GM12878 (cell line): ENCODE measurements at regions not wholly inside any gene's neighbourhood (a gene's known extent, or its start where the extent isn't known, plus 50 kb on each side); places are given as distances from the start of the nearest gene placed in this dataset.

Experiments used
- ATAC-seq: fragments of 200-7000 bp; cut with Tn5 transposase; 3 replicates; pipeline ENCODE4 v1.9.1; 2020; ENCODE audit warnings: mild to moderate bottlenecking, moderate library complexity
- BruUV-seq: library from RNA; stranded (reverse); fragments of 400-500 nt; replicated peaks from 2 replicates; lab custom pipeline; 2021; lab: Mats Ljungman, UMichigan
- CTCF ChIA-PET: fragments of 300-600 bp; sonication (Branson Sonifier 250); formaldehyde crosslinking; extraction: SDS; loops from one replicate; lab custom pipeline; 2021; ENCODE audit warnings: inconsistent platforms; lab: Yijun Ruan, JAX
- POLR2A ChIA-PET: fragments of 350-600 bp; formaldehyde crosslinking; extraction: SDS; loops from one replicate; lab custom pipeline; 2021; ENCODE audit warnings: inconsistent platforms; lab: Charles Lee
- RAD21 ChIA-PET: fragments of 300-600 bp; sonication (Branson Sonifier 250); formaldehyde crosslinking; loops from one replicate; lab custom pipeline; 2023; ENCODE audit warnings: antibody characterized with exemption; ENCODE audit not compliant: unreplicated experiment; lab: Charles Lee
- SMC1A ChIA-PET: fragments of 300-600 bp; sonication (Branson Sonifier 250); formaldehyde crosslinking; loops from one replicate; lab custom pipeline; 2023; ENCODE audit not compliant: unreplicated experiment, uncharacterized antibody; lab: Charles Lee
- DNase-seq: peaks from one replicate; pipeline ENCODE4 v3.0.0-alpha.2; 2011; ENCODE audit warnings: low read depth, low spot score
- FAIRE-seq: peaks from 3 replicates; lab custom pipeline; 2011; peaks lifted over from hg19 to GRCh38; lab: Jason Lieb, UNC
- H2AFZ ChIP-seq: 2 replicates; pipeline ENCODE4 v1.6.0; 2011; ENCODE audit warnings: low read depth, low read length, control low read depth; ENCODE audit not compliant: control insufficient read depth
- H3K27ac ChIP-seq: 2 replicates; pipeline ENCODE4 v1.5.1; 2011; ENCODE audit warnings: control low read depth; ENCODE audit not compliant: control insufficient read depth, insufficient read depth
- H3K27me3 ChIP-seq, 2 experiments: replicated peaks in 1 of 2; 2 replicates each; pipeline versions ENCODE4 v1.6.0 to v1.6.1; 2011; ENCODE audit warnings: low read length in 1 of 2; ENCODE audit not compliant: control insufficient read depth in 2 of 2, insufficient read depth in 2 of 2
- H3K36me3 ChIP-seq, 2 experiments: 2 replicates each; pipeline ENCODE4 v1.5.1; 2011; ENCODE audit warnings: low read length in 1 of 2; ENCODE audit not compliant: control insufficient read depth in 2 of 2, insufficient read depth in 2 of 2
- H3K4me1 ChIP-seq: 2 replicates; pipeline ENCODE4 v1.6.1; 2011; ENCODE audit warnings: mild to moderate bottlenecking, low read length, moderate library complexity, mixed read lengths; ENCODE audit not compliant: control insufficient read depth, insufficient read depth
- H3K4me2 ChIP-seq: 2 replicates; pipeline ENCODE4 v1.6.0; 2011; ENCODE audit warnings: control low read depth; ENCODE audit not compliant: control insufficient read depth, insufficient read depth
- H3K4me3 ChIP-seq: fragments of 200-600 bp; sonication (generic); 2 replicates; pipeline ENCODE4 v1.5.1; 2016
- H3K79me2 ChIP-seq: 2 replicates; pipeline ENCODE4 v1.6.0; 2011; ENCODE audit warnings: low read length; ENCODE audit not compliant: control insufficient read depth, insufficient read depth
- H3K9ac ChIP-seq: 2 replicates; pipeline ENCODE4 v1.8.0; 2011; ENCODE audit warnings: low read length, control low read depth, mixed read lengths; ENCODE audit not compliant: control insufficient read depth, insufficient read depth
- H3K9me3 ChIP-seq: replicated peaks from 3 replicates; pipeline ENCODE4 v1.5.1; 2011; ENCODE audit warnings: mild to moderate bottlenecking, low read length; ENCODE audit not compliant: control insufficient read depth, insufficient read depth
- H4K20me1 ChIP-seq: 2 replicates; pipeline ENCODE4 v1.6.0; 2011; ENCODE audit not compliant: control insufficient read depth, insufficient read depth
- CHD4 ChIP-seq: fragments of 200-600 bp; sonication (generic); IDR thresholded peaks from 2 replicates; pipeline ENCODE4 v1.6.1; 2016; ENCODE audit warnings: mild to moderate bottlenecking
- EGR1 ChIP-seq, 2 experiments: IDR thresholded peaks; 1 replicate in 1 of 2; 2 replicates in 1 of 2; pipeline ENCODE4 v1.6.1; 2011 to 2012; ENCODE audit warnings: low read depth in 2 of 2, low read length in 2 of 2, borderline replicate concordance in 1 of 2, mild to moderate bottlenecking in 1 of 2, moderate library complexity in 1 of 2
- ETV6 ChIP-seq, 2 experiments: fragments of 450-650 bp in 1 of 2; IDR thresholded peaks in 1 of 2; conservative IDR thresholded peaks in 1 of 2; 2 replicates each; pipeline ENCODE4 v1.6.1; 2014; ENCODE audit warnings: antibody characterized with exemption in 1 of 2, borderline replicate concordance in 1 of 2, low read depth in 1 of 2, mild to moderate bottlenecking in 1 of 2, moderate library complexity in 1 of 2
- HDAC6 ChIP-seq: fragments of 200-600 bp; sonication (generic); IDR thresholded peaks from one replicate; pipeline ENCODE4 v1.8.0; 2017; ENCODE audit warnings: antibody characterized with exemption; ENCODE audit not compliant: unreplicated experiment
- LARP7 ChIP-seq: fragments of 450-650 bp; IDR thresholded peaks from 2 replicates; pipeline ENCODE4 v1.6.1; 2017; ENCODE audit warnings: mild to moderate bottlenecking
- MEF2A ChIP-seq: IDR thresholded peaks from 2 replicates; pipeline ENCODE4 v1.6.1; 2011; ENCODE audit warnings: low read depth, mild to moderate bottlenecking, low read length, moderate library complexity; ENCODE audit not compliant: insufficient read depth
- MXI1 ChIP-seq: fragments of 150-350 bp; IDR thresholded peaks from 2 replicates; pipeline ENCODE4 v1.6.1; 2011; ENCODE audit warnings: low read depth, mild to moderate bottlenecking, inconsistent platforms, low read length, improper control_type of control experiment
- REST ChIP-seq: IDR thresholded peaks from 2 replicates; pipeline ENCODE4 v1.6.1; 2012; ENCODE audit warnings: mild to moderate bottlenecking, low read depth, low read length
- SMAD5 ChIP-seq: IDR thresholded peaks from 2 replicates; pipeline ENCODE4 v1.6.1; 2016; ENCODE audit warnings: antibody characterized with exemption, low read depth
- SMC3 ChIP-seq: IDR thresholded peaks from 2 replicates; pipeline ENCODE4 v1.6.1; 2011; ENCODE audit warnings: low read length, improper control_type of control experiment, borderline replicate concordance
- TCF12 ChIP-seq: IDR thresholded peaks from 2 replicates; pipeline ENCODE4 v1.6.1; 2011; ENCODE audit warnings: low read depth, mild to moderate bottlenecking, low read length
- ZNF622 ChIP-seq: fragments of 450-650 bp; IDR thresholded peaks from 2 replicates; pipeline ENCODE4 v1.6.1; 2017; ENCODE audit warnings: mild to moderate bottlenecking, inconsistent platforms
- WGBS: methylation state at CpG from one replicate; pipeline ENCODE4 v1.1.6; 2016; ENCODE audit warnings: low lambda C conversion rate; ENCODE audit not compliant: insufficient replicate concordance, insufficient coverage; ENCODE audit errors: missing lambda C conversion rate; 5-methylcytosine and 5-hydroxymethylcytosine counted together
- in situ Hi-C: fragments of 300-500 bp; cut with MboI; formaldehyde crosslinking; loops from 9 replicates; pipeline ENCODE4 v1.14.3; 2018; ENCODE audit warnings: mixed read lengths
- intact Hi-C: fragments of 100-400 bp; cut with micrococcal nuclease; formaldehyde crosslinking; loops from one replicate; pipeline ENCODE4 v1.14.2; 2022; ENCODE audit not compliant: unreplicated experiment
- TF ChIP-seq, protein P1 (sequence below): fragments of 450-650 bp; IDR thresholded peaks from 2 replicates; pipeline ENCODE4 v1.6.1; 2018; ENCODE audit warnings: mild to moderate bottlenecking, low read depth, moderate library complexity; ENCODE audit not compliant: partially characterized antibody
- TF ChIP-seq, protein P2 (sequence below): IDR thresholded peaks from 2 replicates; pipeline ENCODE4 v1.6.1; 2011; ENCODE audit warnings: mild to moderate bottlenecking, low read depth, low read length, moderate library complexity; ENCODE audit not compliant: insufficient replicate concordance

DNA sequence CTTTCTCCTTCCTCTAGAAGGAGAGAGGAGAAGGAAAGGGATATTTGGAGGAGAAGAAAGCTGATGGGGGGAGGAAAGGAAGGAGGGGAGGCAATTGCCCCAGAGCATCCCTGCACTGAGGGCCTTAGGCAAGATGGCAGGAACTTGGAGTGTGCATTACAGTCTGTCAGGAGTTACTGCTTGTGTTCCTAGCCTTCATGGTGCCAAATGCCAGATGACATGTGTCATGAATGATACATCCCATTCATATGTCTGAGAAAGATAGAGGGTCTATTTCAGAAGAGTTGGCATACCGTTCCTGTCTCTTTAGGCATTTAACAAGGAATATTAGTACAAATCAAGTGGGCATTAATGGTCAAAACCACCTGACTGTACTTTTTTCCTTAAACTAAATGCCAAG lies 232.1 kb upstream of the NT5C1B start:
- ATAC-seq (no peak), DNase-seq (no peak), FAIRE-seq (no peak)
- CTCF ChIA-PET = no interaction called here
- no peak for TF ChIP-seq TCF12
- no peak for TF ChIP-seq ETV6 (conservative IDR thresholded peaks at IDR 0.05 in 1 of 2, IDR thresholded peaks at IDR 0.05 in 1 of 2; ENCODE audit: borderline replicate concordance in 1 of 2, low read depth in 1 of 2)
- no peak for TF ChIP-seq REST
- no peak for TF ChIP-seq MEF2A
- TF ChIP-seq MXI1 = no peak
- TF ChIP-seq LARP7 = no peak
- TF ChIP-seq HDAC6 = no peak
- no peak for TF ChIP-seq SMAD5
- TF ChIP-seq, protein P1, sequence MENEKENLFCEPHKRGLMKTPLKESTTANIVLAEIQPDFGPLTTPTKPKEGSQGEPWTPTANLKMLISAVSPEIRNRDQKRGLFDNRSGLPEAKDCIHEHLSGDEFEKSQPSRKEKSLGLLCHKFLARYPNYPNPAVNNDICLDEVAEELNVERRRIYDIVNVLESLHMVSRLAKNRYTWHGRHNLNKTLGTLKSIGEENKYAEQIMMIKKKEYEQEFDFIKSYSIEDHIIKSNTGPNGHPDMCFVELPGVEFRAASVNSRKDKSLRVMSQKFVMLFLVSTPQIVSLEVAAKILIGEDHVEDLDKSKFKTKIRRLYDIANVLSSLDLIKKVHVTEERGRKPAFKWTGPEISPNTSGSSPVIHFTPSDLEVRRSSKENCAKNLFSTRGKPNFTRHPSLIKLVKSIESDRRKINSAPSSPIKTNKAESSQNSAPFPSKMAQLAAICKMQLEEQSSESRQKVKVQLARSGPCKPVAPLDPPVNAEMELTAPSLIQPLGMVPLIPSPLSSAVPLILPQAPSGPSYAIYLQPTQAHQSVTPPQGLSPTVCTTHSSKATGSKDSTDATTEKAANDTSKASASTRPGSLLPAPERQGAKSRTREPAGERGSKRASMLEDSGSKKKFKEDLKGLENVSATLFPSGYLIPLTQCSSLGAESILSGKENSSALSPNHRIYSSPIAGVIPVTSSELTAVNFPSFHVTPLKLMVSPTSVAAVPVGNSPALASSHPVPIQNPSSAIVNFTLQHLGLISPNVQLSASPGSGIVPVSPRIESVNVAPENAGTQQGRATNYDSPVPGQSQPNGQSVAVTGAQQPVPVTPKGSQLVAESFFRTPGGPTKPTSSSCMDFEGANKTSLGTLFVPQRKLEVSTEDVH = no peak
- TF ChIP-seq, protein P2, sequence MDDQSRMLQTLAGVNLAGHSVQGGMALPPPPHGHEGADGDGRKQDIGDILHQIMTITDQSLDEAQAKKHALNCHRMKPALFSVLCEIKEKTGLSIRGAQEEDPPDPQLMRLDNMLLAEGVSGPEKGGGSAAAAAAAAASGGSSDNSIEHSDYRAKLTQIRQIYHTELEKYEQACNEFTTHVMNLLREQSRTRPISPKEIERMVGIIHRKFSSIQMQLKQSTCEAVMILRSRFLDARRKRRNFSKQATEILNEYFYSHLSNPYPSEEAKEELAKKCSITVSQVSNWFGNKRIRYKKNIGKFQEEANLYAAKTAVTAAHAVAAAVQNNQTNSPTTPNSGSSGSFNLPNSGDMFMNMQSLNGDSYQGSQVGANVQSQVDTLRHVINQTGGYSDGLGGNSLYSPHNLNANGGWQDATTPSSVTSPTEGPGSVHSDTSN = no peak
- TF ChIP-seq EGR1 (IDR thresholded peaks at IDR 0.05; ENCODE audit: borderline replicate concordance in 1 of 2, low read depth in 2 of 2, low read length in 2 of 2) = no peak
- TF ChIP-seq CHD4 = no peak
- TF ChIP-seq SMC3 = no peak
- no peak for TF ChIP-seq ZNF622
- 45% methylated on average over 1 of the region's 1 CpG for WGBS
- POLR2A ChIA-PET = no interaction called here
- Histone ChIP-seq H3K27me3 (no peaks in the 10 kb centered on the region), H3K36me3 (no peaks in the 10 kb centered on the region), H3K4me2 (no peak overlapping the region), H3K4me1 (no peaks in the 10 kb centered on the region), H3K9me3 (no peaks in the 10 kb centered on the region), H3K27ac (no peak overlapping the region), H3K9ac (no peak overlapping the region), H2AFZ (no peak overlapping the region), H4K20me1 (no peaks in the 10 kb centered on the region), H3K4me3 (no peak overlapping the region), H3K79me2 (no peaks in the 10 kb centered on the region)
- SMC1A ChIA-PET = no interaction called here
- RAD21 ChIA-PET = no interaction called here
- BruUV-seq = no TSS peak
- intact Hi-C loops = no loop called here
- in situ Hi-C loops = no loop called here
